Forelimb muscle (tissue), 1 donor: ENCODE measurements at regions not wholly inside any gene's neighbourhood (a gene's known extent, or its start where the extent isn't known, plus 50 kb on each side); places are given as distances from the start of the nearest gene placed in this dataset.

Source experiments
- DNase-seq: peaks from one replicate; pipeline ENCODE4 v3.0.0-alpha.2; 2013; ENCODE audit warnings: low read depth

GRCh38 chr7:106775975-106776607 is 89.0 kb upstream of the PIK3CG start:
- DNase-seq, result no peak

- no peak for DNase-seq
Measured at GRCh38 chr7:106776618-106777347, 88.3 kb upstream of the PIK3CG start.

- DNase-seq, result no peak
Measured at GRCh38 chr7:106777674-106778299, 87.3 kb upstream of the PIK3CG start.

GRCh38 chr7:106778656-106779250 is 86.3 kb upstream of the PIK3CG start:
- no peak for DNase-seq

GRCh38 chr7:106779877-106780276 is 85.2 kb upstream of the PIK3CG start:
- no peak for DNase-seq

- no peak for DNase-seq
Measured at GRCh38 chr7:106781007-106781406, 84.1 kb upstream of the PIK3CG start.

GRCh38 chr7:106781828-106782544 is 83.1 kb upstream of the PIK3CG start:
- no peak for DNase-seq

- DNase-seq, result no peak
Measured at GRCh38 chr7:106783286-106783685, 81.8 kb upstream of the PIK3CG start.

- no peak for DNase-seq
Measured at GRCh38 chr7:106788637-106789036, 76.4 kb upstream of the PIK3CG start.

GRCh38 chr7:106791526-106791925 is 73.6 kb upstream of the PIK3CG start:
- no peak for DNase-seq

- no peak for DNase-seq
Measured at GRCh38 chr7:106792233-106792926, 72.7 kb upstream of the PIK3CG start.

- no peak for DNase-seq
Measured at GRCh38 chr7:106793015-106793975, 71.8 kb upstream of the PIK3CG start.

GRCh38 chr7:106794276-106795083 is 70.6 kb upstream of the PIK3CG start:
- no peak for DNase-seq

- DNase-seq, result no peak
Measured at GRCh38 chr7:106795084-106795876, 69.8 kb upstream of the PIK3CG start.

- no peak for DNase-seq
Measured at GRCh38 chr7:106795877-106796231, 69.2 kb upstream of the PIK3CG start.

GRCh38 chr7:106797937-106798336 is 67.1 kb upstream of the PIK3CG start:
- no peak for DNase-seq

GRCh38 chr7:106802589-106802988 is 62.5 kb upstream of the PIK3CG start:
- no peak for DNase-seq

GRCh38 chr7:106806556-106806955 is 58.5 kb upstream of the PIK3CG start:
- no peak for DNase-seq

- no peak for DNase-seq
Measured at GRCh38 chr7:106807474-106807873, 57.6 kb upstream of the PIK3CG start.
